Astrocyte of the cerebellum (primary cell): ENCODE measurements at regions not wholly inside any gene's neighbourhood (a gene's known extent, or its start where the extent isn't known, plus 50 kb on each side); places are given as distances from the start of the nearest gene placed in this dataset.

Experiments
- DNase-seq: peaks from one replicate; pipeline ENCODE4 v3.0.0-alpha.2; 2011; ENCODE audit warnings: low read depth
- H3K4me3 ChIP-seq: 2 replicates; pipeline ENCODE4 v1.5.1; 2011; ENCODE audit warnings: mild to moderate bottlenecking, low read depth, low read length, moderate library complexity
- CTCF ChIP-seq: IDR thresholded peaks from 2 replicates; pipeline ENCODE4 v1.5.1; 2012; ENCODE audit warnings: low read length, low read depth, moderate library complexity, mild to moderate bottlenecking; ENCODE audit errors: missing control alignments
- in situ Hi-C: cut with HindIII; loops from 2 replicates; pipeline ENCODE4 v1.10.0; 2017; ENCODE audit warnings: low sequenced_read_pairs

- in situ Hi-C loops = no loop called here
- TF ChIP-seq CTCF = no peak
- DNase-seq = no peak
Observed at GRCh38 chr5:2186472-2187015, 303.8 kb upstream of the IRX4 start.

GRCh38 chr5:2185646-2186471 is 303.1 kb upstream of the IRX4 start:
- DNase-seq = no peak
- in situ Hi-C loops = no loop called here
- no peak for TF ChIP-seq CTCF
- no peak overlapping the region for H3K4me3 ChIP-seq

More at GRCh38 chr5:2186472-2187015, 303.8 kb upstream of the IRX4 start:
- H3K4me3 ChIP-seq = no peak overlapping the region

GRCh38 chr5:2184563-2185540 is 302.1 kb upstream of the IRX4 start:
- DNase-seq = no peak
- TF ChIP-seq CTCF = no peak
- in situ Hi-C loops = no loop called here
- H3K4me3 ChIP-seq = no peak overlapping the region

- TF ChIP-seq CTCF = no peak
- in situ Hi-C loops = no loop called here
- no peak for DNase-seq
- H3K4me3 ChIP-seq = no peak overlapping the region
Observed at GRCh38 chr5:2184026-2184366, 301.3 kb upstream of the IRX4 start.

GRCh38 chr5:2183154-2184025 is 300.7 kb upstream of the IRX4 start:
- in situ Hi-C loops = no loop called here
- DNase-seq = no peak
- TF ChIP-seq CTCF = no peak
- H3K4me3 ChIP-seq = no peak overlapping the region
